GM12864 (cell line): ENCODE measurements at regions not wholly inside any gene's neighbourhood (a gene's known extent, or its start where the extent isn't known, plus 50 kb on each side); places are given as distances from the start of the nearest gene placed in this dataset.

Experiments used
- DNase-seq: peaks from one replicate; pipeline ENCODE4 v3.0.0-alpha.2; 2011; ENCODE audit warnings: low read depth
- H3K4me3 ChIP-seq: 2 replicates; pipeline ENCODE4 v1.5.1; 2011; ENCODE audit warnings: mild to moderate bottlenecking, low read depth, low read length, control low read depth
- CTCF ChIP-seq: IDR thresholded peaks from 2 replicates; pipeline ENCODE4 v1.5.1; 2011; ENCODE audit warnings: low read depth, mild to moderate bottlenecking, moderate library complexity, low read length, control low read depth, inconsistent platforms; ENCODE audit errors: missing control alignments

- TF ChIP-seq CTCF, result no peak
- no peak for DNase-seq
- H3K4me3 ChIP-seq, result no peak overlapping the region
Measured at GRCh38 chr14:51527073-51527472, 124.6 kb upstream of the FRMD6 start.

- DNase-seq, result no peak
- TF ChIP-seq CTCF, result no peak
- H3K4me3 ChIP-seq, result no peak overlapping the region
Measured at GRCh38 chr14:51529736-51530135, 122.0 kb upstream of the FRMD6 start.

- no peak for TF ChIP-seq CTCF
- no peak overlapping the region for H3K4me3 ChIP-seq
- no peak for DNase-seq
Measured at GRCh38 chr14:51533160-51533559, 118.5 kb upstream of the FRMD6 start.

GRCh38 chr14:51533872-51534553 is 117.7 kb upstream of the FRMD6 start:
- no peak overlapping the region for H3K4me3 ChIP-seq
- TF ChIP-seq CTCF, result no peak
- DNase-seq, result no peak

GRCh38 chr14:51534610-51535011 is 117.1 kb upstream of the FRMD6 start:
- TF ChIP-seq CTCF, result no peak
- DNase-seq, result no peak
- no peak overlapping the region for H3K4me3 ChIP-seq

- DNase-seq, result no peak
- TF ChIP-seq CTCF, result no peak
- no peak overlapping the region for H3K4me3 ChIP-seq
Measured at GRCh38 chr14:51535443-51536044, 116.2 kb upstream of the FRMD6 start.

GRCh38 chr14:51538973-51539372 is 112.7 kb upstream of the FRMD6 start:
- no peak for DNase-seq
- TF ChIP-seq CTCF, result no peak
- no peak overlapping the region for H3K4me3 ChIP-seq
